ENCODE measurements at regions not wholly inside any gene's neighbourhood (a gene's known extent, or its start where the extent isn't known, plus 50 kb on each side); places are given as distances from the start of the nearest gene placed in this dataset.
"Not testable (repeated sequence)": the region's sequence is repeated elsewhere in the genome, so short reads cannot be mapped to it uniquely, and the experiment has no call there.

DNA sequence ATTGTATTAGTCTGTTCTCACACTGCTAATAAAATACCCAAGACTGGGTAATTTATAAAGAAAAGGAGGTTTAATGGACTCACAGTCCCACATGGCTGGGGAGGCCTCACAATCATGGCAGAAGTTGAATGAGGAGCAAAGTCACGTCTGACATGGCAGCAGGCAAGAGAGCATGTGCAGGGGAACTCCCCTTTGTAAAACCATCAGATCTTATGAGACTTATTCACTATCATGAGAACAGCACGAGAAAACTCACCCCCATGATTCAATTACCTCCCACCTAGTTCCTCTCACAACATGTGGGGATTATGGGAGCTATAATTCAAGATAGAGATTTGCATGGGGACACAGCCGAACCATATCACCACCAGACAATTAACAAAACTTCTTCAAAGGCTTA lies 84.4 kb upstream of the ANKRD1 start:
- DNase-seq = not testable (repeated sequence)

DNA sequence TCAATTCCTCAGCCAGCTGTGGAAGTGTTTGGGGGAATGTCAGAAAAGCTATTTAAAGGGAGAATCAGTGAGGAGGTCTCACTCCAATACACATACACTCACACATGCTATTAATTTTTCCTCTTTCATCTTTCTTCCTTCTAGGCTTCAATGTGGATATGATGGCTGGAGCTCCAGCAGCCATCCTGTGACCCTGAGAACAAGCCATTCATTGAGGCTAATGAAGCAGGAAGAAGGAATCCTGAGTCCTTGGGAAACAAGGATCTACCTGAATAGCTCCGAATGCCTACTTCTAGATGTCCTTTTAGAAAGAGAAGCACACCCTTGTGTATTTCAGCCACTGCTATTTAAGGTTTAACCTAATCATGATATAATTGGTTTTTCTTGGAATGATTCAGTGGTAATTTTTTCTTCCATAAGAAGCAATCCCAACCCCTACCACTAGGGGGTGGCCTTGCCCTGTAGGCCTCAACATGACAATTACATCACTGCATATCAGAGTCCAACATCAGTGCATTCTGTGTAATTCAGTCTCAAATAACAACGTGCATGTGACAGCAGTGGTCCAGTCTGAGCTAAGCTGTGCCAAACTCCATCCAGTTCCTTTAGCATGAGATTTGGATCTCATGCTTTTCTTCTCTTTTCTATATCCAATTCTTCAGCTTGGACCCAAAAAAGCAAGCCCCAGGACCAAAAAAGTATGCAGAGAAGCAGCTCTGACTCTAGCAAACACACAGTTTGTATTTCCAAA lies 85.3 kb upstream of the ANKRD1 start:
- DNase-seq = peak; percentile 8

DNA sequence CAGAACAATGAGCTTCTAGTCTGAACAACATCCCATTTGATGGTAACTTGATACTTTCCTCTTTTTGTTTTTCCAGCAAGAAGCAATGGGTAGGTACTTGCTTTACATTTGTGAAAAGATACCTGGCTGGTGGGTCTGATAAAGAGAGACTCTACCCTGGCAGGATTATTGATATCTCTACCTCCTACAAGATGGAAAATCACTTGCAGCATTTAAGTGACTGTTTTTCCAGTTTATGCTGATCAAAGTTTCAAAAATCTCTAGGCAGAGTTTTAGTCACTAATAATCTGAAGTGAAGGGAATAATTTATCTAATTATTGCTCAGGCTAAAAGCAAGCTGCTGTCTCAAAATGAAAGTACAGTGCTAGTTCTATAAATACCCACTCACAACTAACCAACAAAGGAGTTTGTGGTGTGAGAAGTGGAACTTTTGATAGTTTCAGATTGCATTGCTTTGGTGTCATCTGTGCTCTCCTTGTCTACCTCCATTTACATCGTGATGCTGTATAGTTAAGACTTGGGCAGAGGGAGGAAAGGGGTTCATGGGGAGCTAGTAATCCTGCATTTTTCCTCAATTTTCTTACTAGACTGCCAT lies 86.0 kb upstream of the ANKRD1 start:
- no peak for DNase-seq

DNA sequence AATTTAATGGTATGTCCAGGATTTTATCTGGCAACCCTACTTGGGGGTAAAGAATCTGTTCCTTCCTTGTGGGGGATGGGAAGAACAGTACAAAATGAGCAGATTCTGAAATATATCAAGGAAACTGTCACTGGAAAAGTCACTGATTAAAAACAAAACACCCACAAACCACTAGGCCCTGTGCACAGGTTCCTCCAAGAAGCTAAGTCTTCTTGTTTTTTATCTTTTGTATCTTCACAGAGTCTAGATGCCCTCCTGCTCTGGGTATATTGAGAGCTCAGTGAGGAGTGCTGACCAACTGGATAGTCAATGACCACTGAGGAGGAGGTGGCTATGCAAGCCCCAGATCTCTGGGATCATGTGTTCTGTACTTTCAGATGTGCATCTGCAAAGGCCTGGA lies 86.8 kb upstream of the ANKRD1 start:
- no peak for DNase-seq

DNA sequence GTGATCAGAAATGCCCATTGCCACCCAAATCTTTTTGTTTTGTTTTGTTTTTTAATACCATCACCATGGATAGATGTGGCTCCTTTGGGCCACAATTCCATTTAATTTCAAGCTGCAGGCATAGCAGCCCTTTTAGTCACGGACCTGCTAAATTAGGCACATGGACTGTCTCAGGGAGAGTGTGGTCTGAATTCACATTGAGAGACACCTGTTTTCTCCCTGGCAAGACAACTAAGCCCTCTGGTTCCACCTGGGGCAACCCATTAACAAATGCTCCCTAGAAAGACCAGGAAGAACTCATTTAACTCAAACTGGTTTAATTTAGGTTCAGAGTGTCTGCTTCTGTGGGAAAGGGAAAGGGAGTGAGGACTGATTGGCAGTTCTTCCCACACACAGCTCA lies 88.2 kb upstream of the ANKRD1 start:
- DNase-seq = no peak

DNA sequence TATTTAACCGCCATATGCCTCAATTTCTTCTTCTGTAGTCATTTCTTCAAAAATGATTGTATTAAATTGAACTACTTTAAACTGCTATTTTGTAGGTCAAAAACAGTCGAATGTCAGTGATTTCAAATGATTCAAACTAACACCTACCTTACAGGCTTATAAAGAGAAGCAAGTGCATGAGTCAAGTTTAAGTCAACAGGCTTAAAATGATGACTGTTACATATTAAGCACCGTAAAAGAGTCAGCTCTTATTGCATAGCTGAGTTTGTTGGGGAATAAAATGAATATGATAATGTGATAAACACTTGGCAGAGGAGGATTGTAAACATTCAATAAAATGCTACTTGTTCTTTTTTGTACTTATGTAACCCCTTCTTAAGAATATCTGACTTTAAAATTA lies 90.1 kb upstream of the ANKRD1 start:
- DNase-seq = no peak

DNA sequence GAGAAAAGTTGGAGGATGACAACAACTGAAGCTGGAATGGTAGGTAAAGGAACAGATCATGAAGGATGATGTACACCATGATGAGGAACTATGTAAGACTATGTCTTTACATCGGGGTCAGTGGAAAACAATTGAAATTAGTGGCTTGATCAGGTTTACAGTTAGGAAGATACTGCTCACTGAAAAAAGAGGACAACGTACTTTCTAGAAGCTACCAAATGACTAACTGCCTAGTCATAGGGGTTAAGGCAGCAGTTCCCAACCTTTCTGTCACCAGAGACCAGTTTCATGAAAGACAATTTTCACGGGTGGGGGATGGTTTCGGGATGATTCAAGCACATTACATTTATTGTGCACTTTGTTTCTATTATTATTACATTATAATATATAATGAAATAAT lies 91.6 kb upstream of the ANKRD1 start:
- no peak for DNase-seq

DNA sequence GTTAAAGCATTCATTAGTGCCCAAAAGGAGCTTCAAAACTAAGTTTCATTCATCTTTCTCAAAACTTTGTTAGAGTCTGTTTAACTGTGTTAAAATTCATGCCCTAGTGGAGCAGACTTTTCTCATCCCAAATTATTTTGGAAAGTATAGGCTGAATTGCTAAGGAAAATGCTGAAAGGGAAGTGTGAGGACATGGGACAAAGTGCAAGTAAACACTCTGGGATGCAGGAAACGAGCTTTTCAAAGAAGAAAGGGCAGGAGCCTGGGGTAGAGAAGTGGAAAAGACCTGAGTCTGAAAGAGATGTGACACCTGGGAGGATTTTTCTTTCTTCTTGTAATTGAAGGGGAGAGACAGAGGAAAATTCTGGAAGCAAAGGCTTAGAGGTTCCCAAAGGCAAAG lies 93.1 kb upstream of the ANKRD1 start:
- DNase-seq = no peak

DNA sequence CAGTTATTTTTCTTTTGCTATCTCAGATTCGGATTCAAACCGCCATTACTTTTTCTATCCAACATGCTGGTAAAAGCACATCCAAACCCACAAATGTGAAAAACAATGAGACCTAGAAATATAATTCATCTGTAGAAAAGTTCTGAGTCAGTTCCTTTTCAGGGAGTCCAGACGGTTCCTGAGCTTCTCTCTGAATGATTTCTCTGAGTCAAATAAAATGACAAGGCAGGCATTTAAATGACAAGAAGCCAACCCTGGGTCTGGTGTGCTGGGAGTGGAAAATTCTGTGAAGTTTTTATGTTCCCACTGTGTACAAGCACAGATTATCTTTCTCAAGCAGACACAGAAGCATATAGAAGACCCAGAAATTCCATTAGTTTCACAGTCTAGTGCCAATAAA lies 96.3 kb upstream of the ANKRD1 start:
- no peak for DNase-seq

DNA sequence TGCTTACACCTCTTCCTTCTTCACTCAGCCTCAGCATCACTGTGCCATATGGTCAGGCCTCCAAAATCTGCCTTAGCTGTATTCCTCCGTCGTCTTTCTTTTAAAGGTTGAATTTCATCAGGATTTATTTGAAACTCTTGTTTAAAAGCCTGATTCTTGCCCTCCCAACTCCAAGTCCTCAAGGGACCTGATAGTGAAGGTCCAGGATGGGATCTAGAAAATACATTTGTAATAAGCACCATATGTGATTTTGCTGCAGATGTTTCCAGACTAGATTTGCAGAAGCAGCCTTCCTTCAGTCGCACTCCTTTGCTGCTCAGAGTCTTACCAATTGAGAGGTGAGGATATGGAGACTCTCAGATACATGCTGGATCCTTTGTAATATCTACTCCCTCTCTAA lies 101.0 kb upstream of the ANKRD1 start:
- DNase-seq = no peak

DNA sequence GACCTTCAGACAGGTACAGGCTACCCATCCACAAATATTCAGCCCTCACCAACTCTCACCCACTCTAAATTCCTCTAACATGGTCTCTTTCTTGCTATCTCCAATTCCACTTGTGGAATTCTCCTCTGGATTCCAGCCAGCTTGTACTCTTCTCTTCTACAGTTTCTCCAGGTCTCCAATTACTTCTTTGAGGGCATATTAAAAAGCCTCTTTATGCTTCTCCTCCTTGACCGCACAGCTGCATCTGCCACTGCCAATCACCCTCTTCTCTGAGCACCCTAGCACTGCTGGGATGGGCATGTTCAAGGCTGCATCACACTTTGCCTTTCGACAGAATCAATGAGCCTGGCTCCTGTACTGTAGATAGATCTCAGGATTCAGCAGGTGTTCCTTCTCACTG lies 101.5 kb upstream of the ANKRD1 start:
- no peak for DNase-seq

DNA sequence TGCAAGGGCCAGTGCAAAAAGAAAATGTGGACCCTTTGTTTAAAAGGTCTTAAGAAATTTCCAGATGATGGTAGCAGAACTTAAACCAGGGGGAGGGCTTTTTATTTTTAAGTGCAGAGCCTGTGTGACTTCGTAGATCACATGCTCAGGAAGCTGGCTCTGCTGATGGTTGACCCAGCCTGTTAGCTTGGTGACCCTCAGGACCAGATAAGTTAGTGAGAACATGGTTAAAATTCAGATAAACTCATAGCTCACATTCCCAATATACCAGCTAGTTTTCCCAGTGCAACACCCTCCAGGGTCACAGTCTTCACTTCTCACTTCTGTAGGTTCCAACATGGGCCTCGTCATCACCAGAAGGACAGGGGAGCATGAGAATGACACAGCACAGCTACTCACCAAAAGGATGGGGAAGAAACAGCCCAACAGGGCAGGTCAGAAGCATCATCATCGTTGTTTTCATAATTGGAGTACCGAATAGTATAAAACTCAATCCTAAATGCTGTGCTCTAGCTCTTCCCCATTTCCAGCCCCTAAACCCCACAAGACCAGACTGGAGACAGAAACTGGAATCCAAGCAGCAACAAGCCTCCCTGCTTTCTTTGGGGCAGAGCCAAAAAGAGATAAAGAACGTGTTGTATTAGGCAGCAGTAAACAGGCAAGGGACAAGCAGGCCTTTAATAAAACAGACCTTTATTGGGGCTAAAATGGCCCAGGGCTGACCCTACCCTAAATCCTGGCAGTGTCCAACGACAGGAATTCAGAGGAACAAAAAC lies 102.2 kb upstream of the ANKRD1 start:
- DNase-seq = no peak

DNA sequence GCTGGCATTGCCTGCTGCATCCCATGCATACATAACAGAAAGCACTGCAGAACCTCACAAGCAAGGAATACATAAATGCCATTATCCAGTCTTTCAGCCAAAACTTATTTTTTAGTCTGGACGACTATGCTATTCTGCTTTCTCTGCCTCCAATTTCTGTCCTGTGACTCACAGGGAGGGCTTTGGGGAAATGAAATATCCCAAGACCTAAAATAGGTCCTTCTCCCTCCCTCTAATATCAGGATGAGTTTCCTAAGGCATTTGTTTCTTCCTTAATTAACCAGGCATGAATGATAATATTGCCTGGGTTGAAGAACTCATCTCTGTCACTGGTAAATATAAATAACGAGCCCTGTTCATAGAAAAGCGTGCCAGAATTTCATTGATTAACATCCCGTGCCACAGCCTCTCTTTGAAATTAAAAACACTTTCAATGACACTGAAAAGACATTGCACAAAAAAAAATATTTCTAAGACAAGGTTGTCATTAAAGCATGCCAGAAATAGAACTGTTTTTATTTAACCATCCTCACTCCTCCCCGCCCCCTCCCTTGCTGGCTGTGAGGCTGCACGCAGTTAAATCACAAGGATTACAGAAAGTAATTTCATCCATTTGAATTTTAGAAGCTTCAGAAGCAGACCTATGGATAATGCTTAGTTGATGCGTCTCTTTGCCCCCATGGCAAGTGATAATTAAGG lies 103.0 kb upstream of the ANKRD1 start:
- no peak for DNase-seq

DNA sequence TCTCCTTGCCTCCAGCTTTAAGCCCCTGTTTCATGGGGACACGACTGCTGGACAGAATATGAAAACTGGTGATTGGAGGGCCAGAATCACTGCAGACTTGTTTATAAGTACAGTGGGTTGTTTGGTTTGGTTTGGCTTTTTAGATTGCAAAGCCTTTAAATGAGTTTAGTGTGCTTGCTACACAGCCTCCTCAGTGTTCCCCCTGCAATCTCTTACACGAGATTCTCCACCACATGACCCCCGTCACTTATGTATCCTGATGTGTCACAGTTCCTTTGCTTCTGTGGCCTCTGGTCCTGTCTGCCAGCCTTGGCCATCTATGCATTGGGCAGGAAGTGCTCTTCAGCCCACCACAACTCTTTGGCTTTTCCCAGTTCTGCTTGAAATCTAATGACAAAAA lies 103.7 kb upstream of the ANKRD1 start:
- DNase-seq = no peak

DNA sequence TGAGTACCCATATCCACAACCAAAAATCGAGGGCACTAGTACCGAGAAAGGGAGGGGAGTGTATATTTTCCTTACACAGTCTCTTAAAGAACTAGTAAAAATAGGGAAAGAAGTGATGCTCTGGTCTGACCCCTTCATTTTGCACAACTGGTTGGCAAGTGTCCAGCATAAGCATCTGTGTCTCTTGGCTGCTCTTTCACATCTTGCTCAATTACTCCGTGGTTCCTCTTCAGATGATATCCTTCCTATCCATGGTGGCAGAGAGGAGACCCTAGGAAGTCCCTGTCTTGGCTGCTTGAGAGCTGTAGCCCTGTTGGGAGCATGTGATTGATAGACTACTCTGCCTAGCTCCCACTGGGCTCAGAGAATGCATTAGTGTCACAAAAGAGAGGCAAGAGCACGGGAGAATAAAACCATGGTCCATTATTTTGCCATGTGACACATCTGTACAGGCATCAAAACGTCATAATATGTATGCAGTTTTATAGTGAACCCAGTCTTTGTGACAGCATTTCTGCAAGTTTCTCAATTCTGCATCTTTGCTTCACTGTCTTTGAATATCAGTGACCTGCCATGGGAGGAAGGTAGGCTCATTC lies 111.8 kb upstream of the ANKRD1 start:
- no peak for DNase-seq

DNA sequence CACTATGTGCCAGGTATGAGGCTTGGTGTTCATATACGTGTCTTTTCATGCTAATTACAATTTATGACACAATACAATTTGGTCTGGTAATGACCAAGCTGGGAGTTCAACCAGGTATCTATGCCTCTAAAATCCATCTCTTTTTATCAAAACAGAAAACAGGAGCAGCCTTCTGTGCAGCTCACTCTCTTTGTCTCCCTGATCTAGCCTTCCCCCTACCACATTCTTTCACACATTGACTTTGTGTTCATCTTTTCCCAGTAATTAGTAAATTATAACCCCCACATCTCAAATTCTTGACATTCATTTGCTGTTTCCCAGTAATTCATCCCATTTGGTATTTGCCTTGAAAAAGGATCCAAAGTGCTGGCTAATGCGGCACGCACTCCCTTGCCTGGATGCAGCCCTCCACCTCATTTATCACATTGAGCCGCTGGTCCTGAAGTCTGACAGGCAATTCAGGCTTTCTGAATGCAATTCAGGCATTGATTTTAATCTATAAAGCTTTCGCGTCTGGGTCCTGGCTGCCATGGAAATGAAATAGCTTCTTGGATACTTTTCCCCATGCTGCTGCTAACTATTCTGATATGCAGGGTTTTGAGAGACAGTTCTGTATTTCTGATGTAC lies 112.5 kb upstream of the ANKRD1 start:
- DNase-seq = no peak

DNA sequence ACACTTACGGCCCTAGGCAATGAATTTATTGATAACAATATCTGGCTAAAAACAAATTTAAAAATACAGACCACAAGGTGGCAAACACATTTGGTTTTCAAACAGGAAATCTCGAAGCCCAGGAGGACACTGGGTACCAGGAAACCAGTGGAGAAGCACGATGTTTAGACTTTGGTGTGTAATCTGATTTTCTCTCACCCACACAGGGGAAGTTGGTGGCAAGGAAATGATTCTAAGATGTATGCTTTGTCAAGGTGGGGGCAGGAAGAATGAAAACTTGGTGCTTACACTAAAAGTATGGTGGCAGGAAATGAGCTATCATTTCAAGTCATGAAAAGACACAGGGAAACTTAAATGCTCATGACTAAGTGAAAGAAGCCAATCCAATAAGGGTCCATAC lies 113.2 kb upstream of the ANKRD1 start:
- DNase-seq = peak; percentile 40

DNA sequence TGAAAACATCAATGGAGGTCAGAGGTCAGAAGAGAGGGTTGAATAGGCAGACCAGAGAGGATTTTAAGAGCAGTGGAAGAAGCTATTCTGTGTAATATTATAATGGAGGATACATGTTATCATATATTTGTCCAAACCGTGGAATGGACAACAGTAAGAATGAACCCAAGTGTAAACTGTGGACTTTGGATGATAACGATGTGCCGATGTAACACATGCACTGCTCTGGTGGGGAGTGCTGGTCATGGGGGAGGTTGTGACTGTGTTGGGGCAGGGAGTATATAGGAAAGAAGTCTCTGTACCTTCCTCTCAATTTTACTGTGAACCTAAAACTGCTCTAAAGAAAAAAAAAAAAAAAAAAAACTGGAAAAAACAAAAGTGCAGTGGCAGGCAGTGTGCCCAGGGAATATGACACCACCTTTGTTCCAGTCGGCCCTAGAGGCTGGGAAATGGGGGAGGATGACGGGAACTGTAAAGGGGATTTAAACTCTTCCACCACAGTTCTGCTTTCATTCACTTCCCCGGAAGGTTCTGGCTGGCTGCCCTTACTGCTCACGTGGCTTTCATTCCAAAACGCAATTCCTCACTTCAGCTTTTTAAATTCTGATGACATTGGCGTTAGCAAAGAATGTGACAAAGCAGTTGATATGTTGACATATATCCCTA lies 113.7 kb upstream of the ANKRD1 start:
- no peak for DNase-seq

DNA sequence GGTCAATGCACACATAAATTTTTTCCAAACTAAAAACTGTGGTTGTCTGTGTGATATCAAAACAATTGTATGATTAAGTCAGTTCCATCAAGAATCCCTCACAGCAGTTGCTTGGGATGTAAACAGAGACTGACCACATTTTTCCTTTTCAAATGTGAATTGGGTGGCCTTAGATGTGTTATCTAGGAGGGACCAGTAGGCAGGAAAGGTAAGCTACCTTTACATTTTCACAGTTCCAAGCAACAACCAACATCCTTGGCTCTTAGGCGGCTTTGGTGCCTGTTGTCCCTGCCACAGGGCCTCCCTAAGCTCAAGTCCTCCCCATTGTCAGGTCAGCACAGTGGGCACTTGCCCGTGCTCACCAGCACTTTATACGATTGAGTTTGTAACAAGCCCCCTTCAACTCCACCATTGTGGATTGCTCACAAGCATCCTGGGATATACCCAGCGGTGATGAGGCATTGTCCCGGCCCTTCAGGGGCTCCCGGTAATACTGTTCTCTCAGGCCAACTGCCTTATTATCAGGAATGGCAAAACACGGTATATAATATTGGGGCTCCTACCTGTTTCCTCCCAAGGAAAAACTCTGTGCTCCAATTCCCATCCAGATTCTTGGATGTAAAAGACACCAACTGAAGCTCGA lies 114.9 kb upstream of the ANKRD1 start:
- DNase-seq = no peak

DNA sequence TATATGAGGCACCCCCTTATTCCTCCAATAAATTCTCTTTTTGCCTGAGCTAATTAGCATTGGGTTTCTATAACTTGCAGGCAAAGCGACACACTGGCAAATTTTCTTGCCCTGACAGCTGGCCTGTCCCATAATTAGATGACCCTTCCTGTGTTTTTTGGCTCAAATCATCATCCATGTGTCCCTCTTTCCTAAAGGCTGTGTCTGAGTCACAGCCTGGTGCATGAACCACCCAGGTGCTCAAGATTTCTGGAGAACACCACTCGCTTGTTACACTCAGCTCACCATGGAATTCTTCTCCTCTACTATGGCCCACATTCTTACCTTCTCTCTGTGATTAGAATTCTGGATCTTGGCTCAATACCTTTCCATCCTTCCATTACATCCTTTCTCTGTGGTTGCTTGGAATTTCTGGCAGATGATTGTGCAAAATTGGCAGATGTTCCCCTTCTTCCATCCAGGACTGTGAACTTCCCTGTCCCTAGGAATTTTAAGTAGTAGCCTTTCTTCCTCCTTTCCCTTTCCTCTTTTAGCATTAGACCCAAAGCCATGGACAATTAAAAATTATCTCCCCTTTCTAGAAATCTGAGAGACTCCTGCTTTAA lies 116.0 kb upstream of the ANKRD1 start:
- DNase-seq = no peak

DNA sequence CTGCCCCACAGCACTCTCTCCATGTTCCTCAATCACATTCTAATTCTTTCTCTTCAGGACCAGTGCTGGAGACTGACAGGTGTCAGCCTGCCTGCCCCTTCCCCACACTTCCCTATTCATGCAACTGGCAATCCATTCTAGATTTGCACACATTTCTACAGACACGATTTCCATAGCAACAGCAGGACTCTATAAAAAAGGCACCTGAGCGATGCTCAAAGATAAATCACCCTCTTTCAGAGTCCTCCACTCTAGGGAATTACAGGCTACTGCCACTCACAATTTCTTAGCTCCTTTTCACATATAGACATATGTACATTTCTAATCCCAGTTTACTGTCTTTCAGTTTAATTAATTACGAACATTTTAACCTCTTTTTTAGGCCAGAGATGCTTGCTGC lies 118.1 kb upstream of the ANKRD1 start:
- no peak for DNase-seq
